Activated T-cell treated with anti-CD3 and anti-CD28 coated beads, Interleukin-2, amount 50 U/mL, for 1 hour (primary cell): ENCODE measurements at regions not wholly inside any gene's neighbourhood (a gene's known extent, or its start where the extent isn't known, plus 50 kb on each side); places are given as distances from the start of the nearest gene placed in this dataset.

Experiments used
- DNase-seq: peaks from one replicate; pipeline ENCODE4 v3.0.0-alpha.2; 2020

DNA sequence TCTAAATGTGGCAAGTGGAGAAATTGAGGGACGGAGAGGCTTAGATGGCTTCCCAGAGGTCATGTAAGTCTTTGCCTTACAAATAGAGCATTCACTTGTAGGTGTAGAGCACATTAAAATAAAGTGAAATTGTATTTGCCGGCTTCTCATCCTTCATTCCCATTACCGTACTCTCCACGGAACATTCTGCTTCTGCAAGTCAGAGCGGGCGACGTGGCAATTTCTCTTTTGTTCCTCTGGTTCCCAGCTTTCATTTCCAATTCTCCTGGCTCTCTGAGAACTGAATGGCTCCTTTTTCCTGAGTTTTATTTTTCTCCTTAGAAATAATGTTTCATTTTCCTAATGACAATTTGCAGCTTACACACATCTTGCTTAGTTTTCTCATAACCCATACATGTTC is 51.3 kb upstream of the PFKP start:
- DNase-seq = no peak

DNA sequence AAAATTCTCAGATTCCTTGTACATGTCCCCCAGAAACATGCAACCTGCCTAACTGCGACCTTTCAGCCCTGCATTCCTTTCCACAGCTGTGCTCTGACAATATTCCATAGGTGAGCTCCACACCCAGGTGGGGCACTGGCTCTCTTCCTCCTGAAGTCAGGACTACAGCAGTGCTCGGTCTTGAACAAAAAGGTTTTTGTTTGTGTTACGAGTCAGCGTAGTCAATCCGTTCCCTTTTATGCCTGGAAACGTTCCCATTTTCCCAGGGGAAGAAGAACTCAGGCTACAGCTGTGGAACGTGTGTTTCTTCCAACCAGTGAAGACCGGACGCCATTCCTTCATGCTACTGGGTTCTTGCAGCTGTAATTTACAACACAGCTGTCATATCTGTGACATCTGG is 52.4 kb upstream of the PFKP start:
- no peak for DNase-seq

DNA sequence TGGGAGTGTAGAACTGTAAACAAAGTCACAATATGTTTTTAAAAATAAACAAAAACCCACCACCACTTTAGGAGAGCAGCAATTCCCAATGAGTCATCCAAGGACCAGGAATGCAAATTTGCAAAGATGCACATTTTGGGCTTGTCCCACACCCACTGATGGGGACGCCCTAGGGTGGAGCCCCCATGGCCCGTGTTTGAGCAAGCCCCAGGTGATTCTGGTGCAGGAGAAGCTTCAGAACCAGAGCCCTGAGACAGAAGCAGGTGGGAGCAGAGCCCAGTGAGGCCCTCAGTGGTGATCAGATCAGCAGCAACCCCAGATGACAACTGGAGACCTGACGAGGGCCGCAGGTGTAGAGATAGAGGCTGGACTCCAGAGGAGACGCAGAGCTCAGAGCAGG is 55.1 kb upstream of the PFKP start:
- no peak for DNase-seq

DNA sequence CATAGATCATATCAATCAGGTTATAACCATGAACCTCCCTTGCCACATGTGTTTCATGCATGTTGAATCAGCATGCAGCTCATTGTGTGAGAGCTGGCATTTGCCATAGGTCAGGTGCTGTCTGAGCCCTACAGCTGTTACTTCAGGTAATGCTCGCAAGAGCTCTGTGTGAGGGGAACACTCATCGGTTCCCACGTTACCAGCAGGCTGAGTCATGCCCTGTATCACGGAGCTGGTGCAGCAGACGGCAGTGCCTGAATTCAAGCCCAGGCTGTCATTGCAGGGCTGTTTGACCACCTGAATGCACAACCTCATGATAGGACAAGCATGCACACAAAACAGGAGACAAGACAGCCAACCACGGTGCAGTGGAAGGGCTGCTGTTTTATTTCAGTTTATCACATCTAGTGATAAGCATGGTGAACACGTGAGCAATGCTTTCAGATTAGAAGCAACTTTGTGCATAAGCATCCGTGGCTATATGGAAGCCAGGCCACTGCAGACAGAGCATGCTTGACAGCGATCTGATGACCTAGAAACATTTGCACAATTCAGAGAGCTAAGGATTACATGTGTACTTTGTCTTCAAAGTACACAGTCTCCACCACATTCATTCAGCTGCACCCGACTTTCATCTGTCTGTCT is 56.4 kb upstream of the PFKP start:
- DNase-seq = no peak

DNA sequence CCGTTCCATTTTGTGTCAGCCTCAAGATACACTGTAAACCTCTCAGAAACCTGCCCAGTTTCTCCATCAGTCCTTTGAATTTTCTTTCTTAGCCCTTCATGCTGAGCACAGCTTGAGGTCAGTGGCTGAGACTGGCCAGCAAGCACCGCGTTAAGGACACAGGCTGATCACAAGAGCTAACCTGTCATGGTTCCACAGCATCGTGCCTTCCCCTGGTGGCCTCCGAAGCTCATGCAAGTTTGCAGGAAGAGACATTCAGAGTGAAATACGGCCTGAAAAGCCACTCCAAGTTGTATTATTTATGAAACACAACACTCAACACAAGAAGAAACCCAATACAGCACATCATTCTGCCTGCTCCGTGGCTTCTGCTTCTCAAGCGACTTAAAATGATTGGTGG is 57.0 kb upstream of the PFKP start:
- DNase-seq = no peak

DNA sequence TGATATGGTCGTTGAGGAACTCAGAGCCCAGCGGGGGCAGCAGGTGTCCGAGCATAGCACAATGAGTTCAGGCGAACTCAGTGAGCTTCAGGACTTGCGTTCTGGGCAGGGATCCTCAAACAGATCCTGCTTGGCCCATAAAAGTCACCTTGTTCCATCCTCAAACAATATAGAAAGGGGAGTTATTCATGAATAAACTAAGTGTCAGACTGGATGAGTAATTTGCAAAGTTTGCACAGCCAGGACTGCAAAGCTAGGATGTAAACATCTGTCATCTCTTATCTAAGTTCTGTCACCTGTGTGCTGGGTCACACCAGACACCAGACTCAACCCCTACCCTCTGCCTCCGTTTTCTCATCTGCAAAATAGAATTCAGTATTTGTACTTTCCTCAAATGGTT is 58.0 kb upstream of the PFKP start:
- no peak for DNase-seq

DNA sequence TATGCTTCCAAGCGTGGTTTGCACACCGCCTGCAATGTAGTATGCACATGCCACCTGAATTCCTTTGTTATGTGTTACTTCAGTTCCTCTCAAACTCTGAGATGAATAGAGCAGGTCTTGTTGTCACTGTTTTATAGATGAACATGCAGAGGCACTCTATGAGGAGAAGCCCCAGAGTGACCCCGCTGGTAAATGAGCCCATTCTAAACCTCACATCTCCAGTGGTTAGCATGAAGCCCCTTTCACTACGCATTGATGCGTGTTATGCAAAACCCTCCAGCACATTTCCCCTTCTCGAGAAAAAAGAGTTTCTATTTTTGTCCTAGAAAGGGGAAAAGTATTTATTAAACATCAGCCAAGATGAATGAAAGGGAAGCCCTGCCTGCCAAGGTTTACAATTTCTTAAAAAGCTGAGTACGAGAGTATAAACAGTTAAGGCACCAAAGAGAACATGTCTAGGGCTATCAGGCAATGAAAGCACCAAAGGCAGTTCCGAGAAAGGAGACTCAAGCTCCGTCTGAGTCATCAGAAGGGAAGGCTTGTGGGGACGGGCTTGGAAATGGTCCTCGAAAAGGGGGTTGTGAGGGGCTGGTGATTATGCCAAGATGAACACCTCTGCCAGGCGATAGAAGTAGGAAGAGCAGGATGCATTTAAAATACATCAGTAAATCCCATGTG is 58.7 kb upstream of the PFKP start:
- DNase-seq = no peak

DNA sequence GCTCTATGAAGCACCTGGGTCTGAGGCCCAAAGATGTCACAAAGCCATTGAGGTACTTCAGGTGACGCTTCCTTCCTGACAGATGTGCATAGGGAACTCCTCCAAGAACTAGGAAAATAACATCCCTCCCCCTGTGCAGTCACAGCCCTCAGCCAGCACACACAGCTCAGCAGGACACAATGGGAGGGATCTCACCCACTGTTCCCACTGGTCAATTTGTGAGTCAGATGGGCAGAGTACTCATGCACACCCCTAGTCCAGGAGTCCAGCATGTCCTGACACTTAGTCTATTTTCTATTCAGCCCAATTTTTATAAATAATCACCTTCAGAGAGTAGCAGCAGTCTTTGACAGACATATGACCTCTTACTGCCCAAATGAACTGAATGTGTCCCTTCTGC is 60.7 kb upstream of the PFKP start:
- no peak for DNase-seq

DNA sequence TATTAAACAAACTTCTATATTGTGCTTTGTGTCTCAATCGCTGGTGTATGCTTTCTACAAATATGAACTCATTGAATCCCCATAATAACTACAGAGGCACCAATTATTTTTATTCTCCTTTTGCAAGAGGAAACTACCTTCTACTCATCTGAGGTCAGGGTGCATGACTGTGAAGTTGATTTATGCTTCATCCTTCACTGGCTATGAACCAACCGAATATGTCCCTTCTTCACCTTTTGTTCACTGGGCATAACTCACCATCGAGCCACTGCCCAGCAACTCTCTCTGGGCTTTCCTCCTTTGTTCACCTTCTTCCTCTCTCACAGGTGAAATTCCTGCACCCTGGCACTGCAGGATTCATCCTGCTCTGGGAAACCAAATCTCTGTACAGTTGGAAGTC is 61.3 kb upstream of the PFKP start:
- no peak for DNase-seq

DNA sequence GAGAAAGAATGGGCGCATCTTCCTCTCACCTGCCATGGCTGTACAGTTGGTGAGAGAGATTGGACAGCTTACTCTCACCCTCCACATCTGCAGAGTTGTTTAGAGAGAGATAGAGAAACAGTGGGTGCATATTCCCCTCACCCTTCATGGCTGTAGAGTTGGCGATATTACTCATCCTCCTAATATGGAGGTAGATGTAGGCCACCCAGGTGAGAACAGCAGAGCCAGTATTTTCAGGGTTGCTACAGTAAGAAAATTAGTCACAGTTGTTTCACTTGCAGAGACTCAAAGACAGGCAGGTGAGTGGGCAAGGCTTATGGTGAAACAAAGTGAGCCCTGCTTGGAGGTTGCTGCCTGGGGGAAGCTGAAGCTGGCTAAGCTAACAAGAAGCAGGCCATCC is 65.0 kb upstream of the PFKP start:
- no peak for DNase-seq

DNA sequence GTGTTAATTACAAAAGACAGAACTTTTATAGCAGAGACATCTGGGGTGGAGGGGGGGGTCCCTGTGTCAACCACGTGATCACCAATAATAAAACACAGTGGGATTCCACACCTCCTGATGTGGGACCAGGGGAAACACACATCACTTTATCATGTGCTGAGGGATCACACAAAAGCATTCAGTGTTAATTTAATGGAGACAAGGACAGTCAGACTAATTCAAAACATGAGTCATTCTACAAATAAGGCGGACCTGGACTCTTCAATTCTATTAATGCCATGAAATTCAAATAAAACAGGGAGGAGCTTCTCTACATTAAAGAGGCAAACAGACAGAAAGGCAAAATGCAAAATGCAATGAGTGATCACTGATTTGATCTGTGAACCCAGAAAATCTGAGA is 67.3 kb upstream of the PFKP start:
- no peak for DNase-seq

DNA sequence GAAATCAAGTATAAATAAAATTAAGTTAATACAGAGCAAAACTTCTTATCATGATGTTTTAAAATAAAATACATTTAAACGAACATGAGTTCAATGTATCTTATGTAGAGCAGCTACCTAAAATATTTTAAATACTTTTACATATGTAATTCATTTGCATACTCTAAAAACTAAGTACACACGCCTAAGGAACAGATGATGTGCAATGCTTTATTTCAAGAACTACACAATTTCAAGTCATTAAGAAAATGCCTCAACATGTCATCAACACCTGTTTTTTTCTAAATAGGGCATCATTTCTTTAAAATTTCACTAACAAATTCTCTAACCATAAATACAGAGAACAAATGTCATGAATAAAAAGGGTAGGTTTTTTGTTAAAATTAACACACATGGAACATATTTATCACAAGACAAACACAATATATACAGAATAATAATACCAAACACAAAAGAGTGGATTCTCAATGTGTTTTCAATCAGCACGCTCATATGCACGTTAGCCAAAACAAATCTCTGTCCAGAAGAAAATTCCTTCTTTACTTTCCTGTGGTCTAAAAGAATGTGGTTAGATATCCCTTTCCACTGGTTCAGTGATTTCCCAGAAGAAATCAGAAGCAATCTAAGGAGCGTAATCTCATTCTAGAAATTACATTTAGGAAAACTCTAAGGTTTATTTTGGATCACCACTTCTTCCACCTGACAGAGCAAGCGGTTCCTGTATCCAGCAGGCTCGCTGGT is 73.0 kb upstream of the PFKP start:
- DNase-seq = no peak

DNA sequence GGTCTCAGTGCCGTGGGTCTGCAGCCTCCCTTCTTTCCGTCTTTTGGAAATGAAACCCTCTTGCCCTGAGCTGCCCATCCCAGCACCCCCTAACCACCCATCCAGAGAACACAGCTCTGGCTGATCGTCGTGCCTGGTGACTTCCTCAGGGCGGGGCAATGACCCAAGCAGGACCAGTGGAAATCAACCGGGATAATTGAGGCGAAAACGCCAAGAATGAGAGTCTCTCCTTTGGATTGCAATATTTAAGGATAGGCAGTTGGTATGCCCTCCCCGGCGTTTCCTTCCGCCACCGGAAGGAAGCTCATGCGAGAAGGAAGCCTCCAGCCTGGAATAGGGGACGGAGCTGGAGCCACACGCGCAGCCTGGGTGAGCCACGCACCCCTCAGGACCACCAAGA is 73.7 kb upstream of the PFKP start:
- DNase-seq = no peak

DNA sequence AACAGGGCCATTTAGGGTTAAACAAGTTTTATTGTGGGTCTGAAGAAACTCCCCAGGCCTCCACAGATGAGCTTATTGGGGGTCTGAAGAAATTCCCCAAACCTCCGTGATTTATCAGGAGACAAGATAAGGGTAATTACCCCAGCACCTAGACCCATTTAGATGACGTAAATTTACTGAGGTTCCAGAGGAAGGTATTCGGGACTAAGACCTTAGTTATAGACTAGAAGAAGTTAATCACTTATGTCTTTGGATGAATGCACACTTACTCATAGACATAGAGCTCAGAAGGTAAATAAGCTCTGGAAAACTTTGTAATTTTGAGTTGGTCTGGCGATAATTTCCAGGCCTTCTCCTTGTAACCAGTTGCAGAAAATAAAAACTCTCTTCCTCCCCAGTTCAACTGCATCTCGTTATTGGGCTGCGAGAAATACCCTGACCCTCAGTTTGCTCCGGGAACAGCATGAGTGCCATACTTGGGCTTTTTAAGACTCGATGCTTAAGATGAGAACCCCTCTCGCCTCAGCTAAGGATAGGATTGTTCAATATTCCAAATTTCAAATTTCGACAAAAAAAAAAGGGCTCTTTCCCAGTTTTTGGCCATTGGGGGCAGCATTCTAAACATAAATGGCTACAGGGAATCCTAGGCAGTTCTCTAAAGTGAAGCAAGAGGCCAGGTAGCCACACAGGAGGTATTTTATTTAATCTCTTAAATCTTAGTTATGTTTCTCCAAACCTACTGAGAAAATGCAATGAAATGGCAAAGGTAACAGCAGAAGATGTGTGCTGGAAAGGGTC is 74.7 kb upstream of the PFKP start:
- no peak for DNase-seq

DNA sequence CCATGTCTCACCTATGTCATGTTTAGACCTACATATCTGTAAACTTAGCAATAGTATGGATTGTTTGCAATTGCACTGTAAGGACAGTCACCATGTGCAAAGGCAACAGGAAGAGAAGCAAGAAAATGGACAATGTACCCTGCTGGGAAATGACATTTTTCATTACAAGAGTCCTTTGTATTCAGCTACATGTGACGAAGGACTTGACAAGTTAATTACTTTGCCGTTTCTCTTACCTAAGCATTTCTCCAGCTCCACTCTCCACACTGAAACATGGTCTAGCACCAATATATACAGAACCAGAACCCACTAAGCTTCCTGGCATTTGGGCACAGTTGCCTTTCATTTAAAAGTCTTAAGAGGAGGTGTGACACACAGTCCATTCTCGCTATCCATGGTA is 76.6 kb upstream of the PFKP start:
- DNase-seq = no peak

DNA sequence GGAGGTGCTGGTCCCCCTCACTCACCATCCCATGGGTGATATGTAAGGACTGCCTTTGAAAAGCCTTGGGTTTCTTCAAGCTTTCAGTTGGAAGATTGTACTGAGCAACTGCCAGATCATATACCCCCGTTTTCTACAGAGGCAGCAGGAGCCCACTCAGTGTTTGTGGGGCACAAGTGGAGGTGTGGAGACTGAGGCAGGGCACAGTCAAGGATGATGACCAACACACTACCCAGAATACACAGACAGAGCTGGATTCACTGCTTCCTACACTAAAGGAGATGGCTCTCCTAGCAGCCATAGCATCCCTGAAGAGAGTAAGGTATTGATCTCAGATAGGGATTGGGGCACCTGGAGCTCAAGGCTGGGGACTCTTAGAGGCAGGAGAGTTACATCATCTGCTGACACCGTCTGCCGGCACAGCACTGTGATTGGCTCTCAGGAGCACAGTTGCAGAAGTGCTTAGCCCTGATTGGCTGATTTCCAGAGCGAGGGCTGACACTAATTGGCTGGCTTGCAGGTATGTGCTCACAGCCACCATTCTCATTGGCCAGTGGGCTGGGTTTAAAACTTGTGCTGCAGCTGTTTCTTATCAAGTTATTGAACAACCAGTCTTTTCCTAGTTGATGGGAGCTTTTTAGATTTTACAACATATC is 77.9 kb upstream of the PFKP start:
- no peak for DNase-seq

DNA sequence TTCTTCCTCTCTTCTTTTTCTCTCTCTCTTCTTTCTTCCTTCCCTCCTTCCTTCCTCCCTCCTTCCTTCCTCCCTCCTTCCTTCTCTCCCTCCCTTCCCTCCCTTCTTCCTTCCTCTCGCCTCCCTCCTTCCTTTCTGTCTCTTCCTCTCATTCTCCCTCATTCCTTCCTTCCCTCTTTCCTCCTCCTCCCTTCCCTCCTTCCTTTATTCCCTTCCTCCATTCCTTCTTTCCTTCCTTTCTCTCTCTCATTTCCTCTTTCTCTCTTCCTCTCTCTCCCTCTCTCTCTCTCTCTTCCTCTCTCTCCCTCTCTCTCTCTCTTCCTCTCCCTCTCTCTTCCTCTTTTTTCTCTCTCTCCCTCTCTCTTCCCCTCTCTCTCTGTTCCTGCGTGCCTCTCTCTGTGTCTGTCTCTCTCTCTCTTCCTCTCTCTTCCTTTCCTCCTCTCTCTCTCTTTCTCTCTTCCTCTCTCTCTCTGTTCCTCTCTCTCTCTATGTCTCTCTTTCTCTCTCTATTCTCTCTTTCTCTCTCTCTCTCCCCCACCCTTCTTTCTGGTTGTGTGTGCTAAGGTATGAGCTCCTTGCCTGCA is 80.1 kb upstream of the PFKP start:
- no peak for DNase-seq

DNA sequence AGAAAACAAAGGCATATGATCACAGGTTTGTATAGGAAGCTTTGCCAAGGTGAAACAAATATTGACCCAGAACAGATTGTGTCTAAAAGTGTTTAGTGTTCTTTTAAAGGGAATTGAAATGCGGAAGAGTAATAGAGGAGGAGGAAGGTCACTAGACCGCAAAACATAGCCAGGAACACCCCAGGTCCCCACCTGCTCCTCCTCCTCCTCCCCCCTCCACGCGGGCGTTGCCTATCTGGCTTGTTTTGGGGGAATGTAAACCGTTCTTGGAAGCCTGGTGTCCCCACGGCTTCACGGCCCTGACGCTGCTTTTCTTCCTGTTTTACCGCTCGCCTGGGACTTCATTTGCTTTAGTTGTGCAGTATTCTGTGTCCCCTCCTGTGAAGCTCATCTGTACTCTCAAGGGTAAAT is 81.0 kb upstream of the PFKP start:
- DNase-seq = no peak

DNA sequence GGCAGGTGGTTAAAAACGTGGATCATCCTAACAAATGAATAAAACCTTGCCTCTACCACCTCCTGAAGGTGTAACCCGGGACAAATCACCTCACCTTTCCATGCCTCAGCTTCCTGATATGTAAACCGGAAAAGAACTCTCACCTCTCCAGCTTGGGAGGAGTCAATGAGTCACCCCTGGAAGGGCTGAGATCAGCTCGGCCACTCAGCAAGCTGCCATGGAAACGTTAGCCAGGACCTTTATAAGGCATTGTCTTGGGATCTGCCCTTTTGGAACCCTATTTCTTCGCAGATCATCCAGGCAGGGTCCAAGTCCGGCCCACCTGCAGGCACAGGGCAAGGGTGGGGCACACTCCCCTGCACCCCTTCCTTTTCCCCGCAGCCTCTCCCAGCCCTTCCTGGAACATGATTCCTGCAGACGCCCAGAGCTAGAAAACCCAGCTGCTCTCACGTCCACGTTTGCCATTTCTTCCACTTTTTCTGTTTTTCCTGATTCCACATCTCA is 81.6 kb upstream of the PFKP start:
- no peak for DNase-seq

DNA sequence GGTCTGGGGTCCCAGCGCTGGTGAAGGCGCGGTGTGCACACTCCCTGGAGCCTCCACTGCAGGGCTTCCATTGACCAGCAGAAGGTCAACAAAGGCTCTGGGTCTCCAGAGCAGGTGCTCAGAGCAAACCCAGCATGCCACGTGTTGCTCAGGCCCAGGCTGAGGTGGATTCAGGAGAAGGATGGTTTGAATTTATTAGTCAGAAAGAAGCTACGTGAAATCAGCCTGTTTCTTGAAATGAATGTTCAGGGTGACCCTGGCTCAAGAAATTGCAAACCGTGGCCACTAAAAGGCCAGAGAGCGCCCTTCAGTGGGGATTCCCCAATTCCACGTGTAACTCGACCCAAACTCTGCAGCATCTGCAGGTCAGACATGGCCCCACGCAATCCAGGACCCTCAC is 82.7 kb upstream of the PFKP start:
- DNase-seq = no peak

DNA sequence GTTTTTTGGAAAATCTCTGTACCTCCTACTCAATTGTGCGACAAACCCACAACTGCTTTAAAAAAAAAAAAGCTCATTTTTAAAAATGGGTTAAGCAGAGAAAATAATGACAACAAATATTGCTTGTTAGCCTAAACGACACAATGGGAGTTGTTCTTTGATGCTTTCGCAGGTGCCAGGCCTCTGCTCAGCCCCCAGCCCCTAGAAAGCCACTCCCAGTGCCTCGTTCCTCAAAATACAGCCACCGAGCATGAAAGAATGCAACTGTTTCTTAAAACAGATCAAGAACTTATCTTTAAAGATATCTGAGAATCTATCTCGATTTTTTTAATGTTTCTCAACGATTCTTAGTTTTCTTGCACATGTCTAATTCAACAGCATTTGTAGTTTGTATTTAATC is 85.2 kb upstream of the PFKP start:
- DNase-seq = no peak

DNA sequence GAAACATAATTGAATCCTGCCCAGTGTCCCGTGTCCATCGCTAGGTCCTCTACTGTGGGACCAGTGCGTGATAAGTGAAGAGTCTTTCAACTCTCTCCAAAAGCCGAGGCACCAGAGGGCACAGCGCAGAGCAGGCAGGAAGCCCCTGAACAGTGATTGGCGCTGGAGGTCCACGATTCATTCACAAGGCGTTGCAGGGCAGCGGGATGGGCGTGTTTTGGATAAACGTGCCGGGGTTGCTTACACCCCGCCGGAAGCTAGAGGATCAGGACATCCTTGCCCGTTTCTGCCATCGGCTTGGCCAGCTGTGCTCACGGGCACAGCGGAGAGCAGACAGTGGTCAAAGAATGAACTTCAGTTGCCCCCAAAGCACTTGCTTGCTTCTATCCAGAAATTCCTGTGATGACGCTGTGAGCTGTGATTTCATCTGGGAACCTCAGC is 86.0 kb upstream of the PFKP start:
- DNase-seq = no peak
